Neural crest cell (in vitro differentiated cells): ENCODE measurements at regions not wholly inside any gene's neighbourhood (a gene's known extent, or its start where the extent isn't known, plus 50 kb on each side); places are given as distances from the start of the nearest gene placed in this dataset.

Experiments used
- DNase-seq: peaks from one replicate; pipeline ENCODE4 v3.0.0; 2021; ENCODE audit warnings: low read depth, mixed read lengths, low spot score
- H3K27ac Mint-ChIP-seq: one replicate; pipeline ENCODE4 v1.8.0; 2021; ENCODE audit warnings: mild to moderate bottlenecking, mixed read lengths; ENCODE audit not compliant: unreplicated experiment
- H3K27me3 Mint-ChIP-seq: 2 replicates; pipeline ENCODE4 v1.8.0; 2021; ENCODE audit warnings: low read depth, mild to moderate bottlenecking, mixed read lengths
- H3K36me3 Mint-ChIP-seq: 2 replicates; pipeline ENCODE4 v1.8.0; 2021; ENCODE audit warnings: low read depth, mild to moderate bottlenecking, mixed read lengths
- H3K4me1 Mint-ChIP-seq: 2 replicates; pipeline ENCODE4 v1.8.0; 2021; ENCODE audit warnings: mixed read lengths
- H3K4me3 Mint-ChIP-seq: one replicate; pipeline ENCODE4 v1.8.0; 2021; ENCODE audit warnings: mild to moderate bottlenecking, mixed read lengths
- H3K9me3 Mint-ChIP-seq: 2 replicates; pipeline ENCODE4 v1.8.0; 2021; ENCODE audit warnings: mixed read lengths
- CTCF ChIP-seq: fragments of 200-600 bp; sonication (generic); conservative IDR thresholded peaks from 2 replicates; pipeline ENCODE4 v1.5.0; 2021; ENCODE audit warnings: antibody characterized with exemption, mild to moderate bottlenecking

- H3K36me3 Mint-ChIP-seq, result peaks cover 3% of the 10 kb centered on the region
- no peak for TF ChIP-seq CTCF
- no peak overlapping the region for H3K4me3 Mint-ChIP-seq
- no peaks in the 10 kb centered on the region for H3K4me1 Mint-ChIP-seq
- no peak overlapping the region for H3K27ac Mint-ChIP-seq
- H3K27me3 Mint-ChIP-seq, result no peaks in the 10 kb centered on the region
- DNase-seq, result no peak
- peaks cover 12% of the 10 kb centered on the region for H3K9me3 Mint-ChIP-seq
These were observed 214.5 kb downstream of the KLF5 start for GRCh38 chr13:73273276-73273675.

GRCh38 chr13:73272831-73273230 lies 214.0 kb downstream of the KLF5 start:
- H3K27ac Mint-ChIP-seq, result no peak overlapping the region
- no peaks in the 10 kb centered on the region for H3K4me1 Mint-ChIP-seq
- H3K9me3 Mint-ChIP-seq, result peaks cover 12% of the 10 kb centered on the region
- TF ChIP-seq CTCF, result no peak
- H3K27me3 Mint-ChIP-seq, result no peaks in the 10 kb centered on the region
- no peak for DNase-seq
- no peak overlapping the region for H3K4me3 Mint-ChIP-seq
- peaks cover 3% of the 10 kb centered on the region for H3K36me3 Mint-ChIP-seq

GRCh38 chr13:73268306-73268705 lies 209.5 kb downstream of the KLF5 start:
- H3K4me1 Mint-ChIP-seq, result no peaks in the 10 kb centered on the region
- no peak overlapping the region for H3K27ac Mint-ChIP-seq
- no peaks in the 10 kb centered on the region for H3K27me3 Mint-ChIP-seq
- peaks cover 5% of the 10 kb centered on the region for H3K9me3 Mint-ChIP-seq
- no peak for TF ChIP-seq CTCF
- no peak overlapping the region for H3K4me3 Mint-ChIP-seq
- no peaks in the 10 kb centered on the region for H3K36me3 Mint-ChIP-seq
- DNase-seq, result no peak

- no peak for TF ChIP-seq CTCF
- H3K4me3 Mint-ChIP-seq, result no peak overlapping the region
- peaks cover 5% of the 10 kb centered on the region for H3K9me3 Mint-ChIP-seq
- DNase-seq, result no peak
- no peaks in the 10 kb centered on the region for H3K36me3 Mint-ChIP-seq
- no peaks in the 10 kb centered on the region for H3K4me1 Mint-ChIP-seq
- no peaks in the 10 kb centered on the region for H3K27me3 Mint-ChIP-seq
- no peak overlapping the region for H3K27ac Mint-ChIP-seq
These were observed 207.9 kb downstream of the KLF5 start for GRCh38 chr13:73266640-73267180.

- no peak overlapping the region for H3K27ac Mint-ChIP-seq
- H3K4me1 Mint-ChIP-seq, result peaks cover 5% of the 10 kb centered on the region
- no peak for DNase-seq
- no peaks in the 10 kb centered on the region for H3K9me3 Mint-ChIP-seq
- H3K27me3 Mint-ChIP-seq, result no peaks in the 10 kb centered on the region
- no peaks in the 10 kb centered on the region for H3K36me3 Mint-ChIP-seq
- TF ChIP-seq CTCF, result no peak
- no peak overlapping the region for H3K4me3 Mint-ChIP-seq
These were observed 204.2 kb downstream of the KLF5 start for GRCh38 chr13:73262862-73263627.
